ENCODE measurements at regions not wholly inside any gene's neighbourhood (a gene's known extent, or its start where the extent isn't known, plus 50 kb on each side); places are given as distances from the start of the nearest gene placed in this dataset.
A peak's percentile ranks its signal among the peaks of the same experiment; 100 is the strongest.

DNA sequence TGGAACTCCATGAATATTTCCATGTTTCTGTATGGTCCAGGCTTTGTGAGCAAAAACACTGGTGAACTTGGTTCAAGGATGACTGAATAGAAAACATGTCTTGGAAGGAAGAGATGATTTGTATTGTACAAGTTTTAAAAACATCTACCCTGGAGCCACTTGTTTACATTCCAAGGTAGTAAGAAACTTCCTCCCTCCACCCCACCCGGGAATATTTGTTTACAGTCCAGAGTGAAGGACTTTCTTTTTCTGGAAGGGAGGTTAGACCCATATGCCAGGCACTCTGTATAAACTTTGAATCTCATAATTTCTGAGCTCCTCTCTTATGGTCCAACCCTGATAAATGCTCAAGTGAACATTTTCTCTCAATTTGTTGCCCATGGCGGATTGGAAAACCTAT lies 323.3 kb upstream of the LYPLAL1 start:
- WGBS = 76% methylated on average over 1 of the region's 2 CpGs
- Histone ChIP-seq H2BK5ac (ENCODE audit: low read depth, low read length, poor library complexity, severe bottlenecking) (no peak overlapping the region), H3K9ac (ENCODE audit: low read length) (no peak overlapping the region), H4K91ac (ENCODE audit: low read length) (no peak overlapping the region), H2BK12ac (ENCODE audit: low read length in 2 of 2) (no peak overlapping the region), H3K14ac (ENCODE audit: low read length in 2 of 2) (no peak overlapping the region), H3K79me1 (replicated peaks; ENCODE audit: low read length, poor library complexity, severe bottlenecking) (no peaks in the 10 kb centered on the region), H3K4ac (ENCODE audit: low read depth in 1 of 2, low read length in 2 of 2) (no peak overlapping the region), H4K8ac (ENCODE audit: low read length) (no peak overlapping the region), H3K27ac (ENCODE audit: low read length, poor library complexity, severe bottlenecking) (no peak overlapping the region), H3K4me3 (ENCODE audit: insufficient read depth in 1 of 2, low read depth in 1 of 2, low read length in 2 of 2) (no peak overlapping the region), H3K4me2 (ENCODE audit: low read length, poor library complexity, severe bottlenecking) (no peak overlapping the region), H3K27me3 (ENCODE audit: control insufficient read depth in 1 of 2, insufficient read depth in 1 of 2, low read length in 2 of 2) (no peaks in the 10 kb centered on the region), H2BK120ac (ENCODE audit: low read depth, low read length) (no peak overlapping the region), H3K23ac (ENCODE audit: low read length in 2 of 2) (no peak overlapping the region), H3K4me1 (ENCODE audit: control insufficient read depth, insufficient read depth, low read depth, low read length) (no peaks in the 10 kb centered on the region), H2AK5ac (ENCODE audit: low read length, severe bottlenecking) (no peak overlapping the region), H3K18ac (ENCODE audit: low read depth in 1 of 2, low read length in 2 of 2) (no peak overlapping the region), H2BK15ac (ENCODE audit: low read depth, poor library complexity, severe bottlenecking) (no peak overlapping the region), H3K36me3 (ENCODE audit: control insufficient read depth in 1 of 2, insufficient read depth in 2 of 2, low read depth in 1 of 2, low read length in 2 of 2) (no peaks in the 10 kb centered on the region), H3K9me3 (ENCODE audit: control insufficient read depth, low read length) (no peaks in the 10 kb centered on the region), H2AFZ (ENCODE audit: low read depth, low read length) (no peak overlapping the region)
- peak; percentile 73 for DNase-seq

DNA sequence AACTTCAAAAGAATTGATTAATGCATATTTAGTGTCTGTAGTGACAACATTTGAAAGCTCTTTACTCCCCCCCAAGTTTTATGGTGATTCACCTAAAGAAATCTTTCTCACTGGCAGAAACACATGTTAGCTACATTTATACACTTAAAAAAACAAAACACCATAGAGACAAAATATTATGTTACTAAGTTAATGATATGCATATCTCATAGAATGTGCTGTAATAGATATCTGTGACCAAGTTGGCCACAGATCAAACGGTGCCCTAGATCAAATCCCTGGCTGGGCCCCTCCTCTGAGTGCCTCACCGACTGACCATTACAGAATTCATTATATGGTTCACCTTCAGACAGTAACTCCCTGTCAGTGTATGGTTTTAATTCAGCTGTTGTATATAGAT lies 322.1 kb upstream of the LYPLAL1 start:
- no peak overlapping the region for H2BK120ac ChIP-seq (ENCODE audit: low read depth, low read length)
- no peak overlapping the region for H3K14ac ChIP-seq (ENCODE audit: low read length in 2 of 2)
- WGBS = no CpG with 5 or more reads among the region's 2 CpGs

DNA sequence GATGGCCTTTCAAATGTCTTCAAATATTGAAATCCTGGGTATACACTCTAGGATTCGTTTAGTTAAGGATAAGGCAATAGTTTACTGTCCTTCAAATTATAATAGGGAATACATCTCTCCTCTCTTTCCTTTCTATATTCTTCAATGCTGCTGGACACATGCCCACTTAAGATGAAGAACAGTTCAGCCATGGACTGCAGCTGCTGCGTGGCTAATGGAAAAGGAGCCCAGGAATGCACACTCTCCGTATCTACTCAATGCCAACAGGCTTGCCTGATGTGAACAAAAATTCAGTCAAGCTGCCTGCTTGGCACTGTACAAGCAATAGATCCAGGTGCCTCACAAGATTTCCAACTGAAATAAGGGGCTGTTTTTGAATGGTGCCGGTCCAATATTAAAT lies 321.2 kb upstream of the LYPLAL1 start:
- no peak overlapping the region for H2BK5ac ChIP-seq (ENCODE audit: low read depth, low read length, poor library complexity, severe bottlenecking)
- no peak for DNase-seq
- WGBS = 97% methylated on average over 4 of the region's 4 CpGs
- H3K27ac ChIP-seq (ENCODE audit: low read length, poor library complexity, severe bottlenecking) = no peak overlapping the region
- H2AFZ ChIP-seq (ENCODE audit: low read depth, low read length) = no peak overlapping the region
- H3K4me2 ChIP-seq (ENCODE audit: low read length, poor library complexity, severe bottlenecking) = no peak overlapping the region
- no peak overlapping the region for H4K91ac ChIP-seq (ENCODE audit: low read length)
- no peak overlapping the region for H2AK5ac ChIP-seq (ENCODE audit: low read length, severe bottlenecking)
- H3K9me3 ChIP-seq (ENCODE audit: control insufficient read depth, low read length) = no peaks in the 10 kb centered on the region
- H3K14ac ChIP-seq (ENCODE audit: low read length in 2 of 2) = no peak overlapping the region
- H3K23ac ChIP-seq (ENCODE audit: low read length in 2 of 2) = no peak overlapping the region
- no peaks in the 10 kb centered on the region for H3K27me3 ChIP-seq (ENCODE audit: control insufficient read depth in 1 of 2, insufficient read depth in 1 of 2, low read length in 2 of 2)
- no peaks in the 10 kb centered on the region for H3K79me1 ChIP-seq (replicated peaks; ENCODE audit: low read length, poor library complexity, severe bottlenecking)
- no peak overlapping the region for H3K9ac ChIP-seq (ENCODE audit: low read length)
- H3K4me1 ChIP-seq (ENCODE audit: control insufficient read depth, insufficient read depth, low read depth, low read length) = no peaks in the 10 kb centered on the region
- no peak overlapping the region for H3K4ac ChIP-seq (ENCODE audit: low read depth in 1 of 2, low read length in 2 of 2)
- H2BK15ac ChIP-seq (ENCODE audit: low read depth, poor library complexity, severe bottlenecking) = no peak overlapping the region
- no peak overlapping the region for H4K8ac ChIP-seq (ENCODE audit: low read length)
- H3K4me3 ChIP-seq (ENCODE audit: insufficient read depth in 1 of 2, low read depth in 1 of 2, low read length in 2 of 2) = no peak overlapping the region
- H3K36me3 ChIP-seq (ENCODE audit: control insufficient read depth in 1 of 2, insufficient read depth in 2 of 2, low read depth in 1 of 2, low read length in 2 of 2) = no peaks in the 10 kb centered on the region
- H2BK12ac ChIP-seq (ENCODE audit: low read length in 2 of 2) = no peak overlapping the region
- H3K18ac ChIP-seq (ENCODE audit: low read depth in 1 of 2, low read length in 2 of 2) = no peak overlapping the region
- no peak overlapping the region for H2BK120ac ChIP-seq (ENCODE audit: low read depth, low read length)

More for the DNA sequence above, 322.1 kb upstream of the LYPLAL1 start:
- H3K4ac ChIP-seq (ENCODE audit: low read depth in 1 of 2, low read length in 2 of 2) = no peak overlapping the region
- no peak for DNase-seq
- H3K9ac ChIP-seq (ENCODE audit: low read length) = no peak overlapping the region
- no peaks in the 10 kb centered on the region for H3K79me1 ChIP-seq (replicated peaks; ENCODE audit: low read length, poor library complexity, severe bottlenecking)
- H3K9me3 ChIP-seq (ENCODE audit: control insufficient read depth, low read length) = no peaks in the 10 kb centered on the region
- peak overlapping the region in 1 of 2 experiments; percentile 77 for H2BK12ac ChIP-seq (ENCODE audit: low read length in 2 of 2)
- no peak overlapping the region for H2AFZ ChIP-seq (ENCODE audit: low read depth, low read length)
- no peak overlapping the region for H2BK15ac ChIP-seq (ENCODE audit: low read depth, poor library complexity, severe bottlenecking)
- H4K8ac ChIP-seq (ENCODE audit: low read length) = no peak overlapping the region
- H3K23ac ChIP-seq (ENCODE audit: low read length in 2 of 2) = no peak overlapping the region
- no peaks in the 10 kb centered on the region for H3K36me3 ChIP-seq (ENCODE audit: control insufficient read depth in 1 of 2, insufficient read depth in 2 of 2, low read depth in 1 of 2, low read length in 2 of 2)
- no peak overlapping the region for H3K18ac ChIP-seq (ENCODE audit: low read depth in 1 of 2, low read length in 2 of 2)
- no peak overlapping the region for H3K27ac ChIP-seq (ENCODE audit: low read length, poor library complexity, severe bottlenecking)
- no peak overlapping the region for H4K91ac ChIP-seq (ENCODE audit: low read length)
- H3K4me3 ChIP-seq (ENCODE audit: insufficient read depth in 1 of 2, low read depth in 1 of 2, low read length in 2 of 2) = no peak overlapping the region
- no peaks in the 10 kb centered on the region for H3K4me1 ChIP-seq (ENCODE audit: control insufficient read depth, insufficient read depth, low read depth, low read length)
- no peak overlapping the region for H2BK5ac ChIP-seq (ENCODE audit: low read depth, low read length, poor library complexity, severe bottlenecking)
- no peaks in the 10 kb centered on the region for H3K27me3 ChIP-seq (ENCODE audit: control insufficient read depth in 1 of 2, insufficient read depth in 1 of 2, low read length in 2 of 2)
- no peak overlapping the region for H3K4me2 ChIP-seq (ENCODE audit: low read length, poor library complexity, severe bottlenecking)
- no peak overlapping the region for H2AK5ac ChIP-seq (ENCODE audit: low read length, severe bottlenecking)

DNA sequence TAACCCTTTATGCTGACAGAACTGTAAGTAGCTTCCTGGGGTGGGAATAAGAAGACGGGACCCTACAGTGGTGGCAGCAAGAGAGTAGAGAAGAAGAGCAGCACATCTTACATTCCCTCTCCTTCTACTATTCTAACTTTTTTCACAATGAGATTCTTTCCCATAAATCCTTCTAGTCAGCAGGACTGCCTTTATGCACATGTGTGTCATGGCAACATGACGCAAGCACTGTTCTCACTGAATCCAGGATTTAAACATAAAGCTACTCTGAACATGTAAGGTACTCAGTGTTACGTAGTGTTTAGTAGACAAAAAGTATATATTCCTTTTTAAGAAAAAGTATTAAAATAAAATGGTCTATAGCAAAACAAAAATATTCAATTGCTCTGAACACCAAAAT lies 309.7 kb upstream of the LYPLAL1 start:
- Histone ChIP-seq H3K4ac (ENCODE audit: low read depth in 1 of 2, low read length in 2 of 2) (no peak overlapping the region), H4K91ac (ENCODE audit: low read length) (no peak overlapping the region), H2AK5ac (ENCODE audit: low read length, severe bottlenecking) (no peak overlapping the region), H2BK120ac (ENCODE audit: low read depth, low read length) (no peak overlapping the region), H3K79me1 (replicated peaks; ENCODE audit: low read length, poor library complexity, severe bottlenecking) (no peaks in the 10 kb centered on the region), H3K4me3 (ENCODE audit: insufficient read depth in 1 of 2, low read depth in 1 of 2, low read length in 2 of 2) (no peak overlapping the region), H3K36me3 (ENCODE audit: control insufficient read depth in 1 of 2, insufficient read depth in 2 of 2, low read depth in 1 of 2, low read length in 2 of 2) (no peaks in the 10 kb centered on the region), H3K9me3 (ENCODE audit: control insufficient read depth, low read length) (no peaks in the 10 kb centered on the region), H3K14ac (ENCODE audit: low read length in 2 of 2) (no peak overlapping the region), H2BK12ac (ENCODE audit: low read length in 2 of 2) (peak overlapping the region in 1 of 2 experiments; percentile 11), H2AFZ (ENCODE audit: low read depth, low read length) (no peak overlapping the region), H3K23ac (ENCODE audit: low read length in 2 of 2) (no peak overlapping the region), H3K4me1 (ENCODE audit: control insufficient read depth, insufficient read depth, low read depth, low read length) (no peaks in the 10 kb centered on the region), H3K9ac (ENCODE audit: low read length) (no peak overlapping the region), H3K18ac (ENCODE audit: low read depth in 1 of 2, low read length in 2 of 2) (no peak overlapping the region), H3K27me3 (ENCODE audit: control insufficient read depth in 1 of 2, insufficient read depth in 1 of 2, low read length in 2 of 2) (no peaks in the 10 kb centered on the region), H3K4me2 (ENCODE audit: low read length, poor library complexity, severe bottlenecking) (no peak overlapping the region), H2BK5ac (ENCODE audit: low read depth, low read length, poor library complexity, severe bottlenecking) (no peak overlapping the region), H4K8ac (ENCODE audit: low read length) (no peak overlapping the region), H3K27ac (ENCODE audit: low read length, poor library complexity, severe bottlenecking) (no peak overlapping the region), H2BK15ac (ENCODE audit: low read depth, poor library complexity, severe bottlenecking) (no peak overlapping the region)
- peak; percentile 21 for DNase-seq
- WGBS = 88% methylated on average over 2 of the region's 3 CpGs

All from mesenchymal stem cell (in vitro differentiated cells and primary cell).